NB4 (cell line): ENCODE measurements at regions not wholly inside any gene's neighbourhood (a gene's known extent, or its start where the extent isn't known, plus 50 kb on each side); places are given as distances from the start of the nearest gene placed in this dataset.

ENCODE experiments used
- CTCF ChIP-seq: IDR thresholded peaks from one replicate; pipeline ENCODE4 v1.5.1; 2012; ENCODE audit warnings: low read depth, low read length
- MAX ChIP-seq: IDR thresholded peaks from 2 replicates; pipeline ENCODE4 v1.6.1; 2011; ENCODE audit warnings: low read depth, low read length
- MYC ChIP-seq: IDR thresholded peaks from 2 replicates; pipeline ENCODE4 v1.6.1; 2011; ENCODE audit warnings: low read depth, low read length
- POLR2A ChIP-seq: IDR thresholded peaks from 2 replicates; pipeline ENCODE4 v1.6.1; 2011; ENCODE audit warnings: mild to moderate bottlenecking; ENCODE audit not compliant: insufficient read length; ENCODE audit errors: extremely low read depth

DNA sequence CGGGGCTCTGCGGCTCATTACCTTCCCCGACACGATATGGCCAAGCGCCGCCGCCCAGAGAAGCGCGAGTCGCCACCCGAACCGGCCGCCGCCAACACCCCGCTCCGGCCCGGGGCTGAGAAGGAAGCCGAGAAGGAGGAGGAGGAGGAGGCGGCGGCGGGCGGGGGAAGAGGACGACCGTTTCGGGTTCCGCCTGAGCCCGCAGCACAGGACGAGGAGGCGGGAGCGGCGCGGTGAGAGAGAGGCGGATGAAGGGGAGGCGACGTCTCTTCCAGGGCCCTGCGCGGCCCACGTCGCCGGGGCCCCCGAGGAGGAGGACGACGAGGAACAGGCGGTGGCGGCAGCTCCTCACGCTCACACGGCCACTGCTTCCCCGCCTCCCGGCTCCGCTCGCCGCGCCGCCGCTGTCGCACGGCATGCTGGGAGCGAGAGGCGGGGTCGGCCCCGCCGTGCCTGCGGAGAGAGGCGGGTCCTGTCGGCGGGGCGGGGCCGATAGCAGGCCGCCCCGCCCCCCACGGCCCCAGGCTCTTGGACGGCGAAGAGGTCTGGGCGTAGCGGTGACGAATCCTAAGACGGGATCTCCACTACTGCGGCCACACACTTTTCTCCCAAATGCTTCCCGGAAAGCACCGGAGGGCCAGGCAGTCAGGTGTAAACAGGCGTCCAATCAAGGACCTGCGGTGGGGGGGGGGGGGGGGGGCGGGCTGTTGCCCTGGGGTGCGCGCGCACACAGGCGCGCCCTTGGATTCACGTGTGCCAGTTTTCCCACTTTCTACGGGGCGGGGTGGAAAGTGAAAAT, 97.3 kb upstream of the METTL9 start:
- no peak for TF ChIP-seq CTCF
- TF ChIP-seq MYC = no peak
- TF ChIP-seq POLR2A = peak; percentile 45
- TF ChIP-seq MAX = 0 out of 2 replicates have a peak, but pooled peaks have one; percentile 35
